IMR-90 (cell line): ENCODE measurements at regions not wholly inside any gene's neighbourhood (a gene's known extent, or its start where the extent isn't known, plus 50 kb on each side); places are given as distances from the start of the nearest gene placed in this dataset.

Source experiments
- ATAC-seq: fragments of 200-7000 bp; cut with Tn5 transposase; 2 replicates; pipeline ENCODE4 v1.9.1; 2020; ENCODE audit warnings: low read depth, mild to moderate bottlenecking, moderate library complexity
- BruUV-seq: library from RNA; stranded (reverse); fragments of 400-500 nt; replicated peaks from 2 replicates; lab custom pipeline; 2021; lab: Mats Ljungman, UMichigan
- CTCF ChIA-PET: fragments of 300-600 bp; formaldehyde crosslinking; extraction: SDS; loops from one replicate; lab custom pipeline; 2021; ENCODE audit warnings: antibody characterized with exemption; lab: Yijun Ruan, JAX
- POLR2A ChIA-PET: fragments of 300-600 bp; sonication (Branson Sonifier 250); formaldehyde crosslinking; loops from one replicate; lab custom pipeline; 2022; ENCODE audit warnings: antibody characterized with exemption; ENCODE audit not compliant: unreplicated experiment; lab: Charles Lee
- DNase-seq: peaks from one replicate; pipeline ENCODE4 v3.0.0; 2013
- H2AFZ ChIP-seq: replicated peaks from 2 replicates; pipeline ENCODE3; 2013; ENCODE audit warnings: low read length, mild to moderate bottlenecking; ENCODE audit not compliant: poor library complexity
- H2AK5ac ChIP-seq: 2 replicates; pipeline ENCODE4 v1.6.1; 2013; ENCODE audit warnings: low read depth, low read length, inconsistent platforms
- H2AK9ac ChIP-seq: replicated peaks from 2 replicates; pipeline ENCODE3; 2013; ENCODE audit warnings: mild to moderate bottlenecking, low read depth, low read length, moderate library complexity; ENCODE audit not compliant: poor library complexity
- H2BK120ac ChIP-seq: 2 replicates; pipeline ENCODE4 v1.6.1; 2013; ENCODE audit warnings: low read depth, low read length, inconsistent platforms
- H2BK15ac ChIP-seq: 3 replicates; pipeline ENCODE4 v1.6.1; 2013; ENCODE audit warnings: low read depth, low read length, inconsistent platforms
- H2BK20ac ChIP-seq: 2 replicates; pipeline ENCODE4 v1.6.1; 2013; ENCODE audit warnings: low read depth, mild to moderate bottlenecking, inconsistent platforms, low read length, moderate library complexity
- H2BK5ac ChIP-seq: 2 replicates; pipeline ENCODE4 v1.6.1; 2013; ENCODE audit warnings: mild to moderate bottlenecking, low read depth, low read length, inconsistent platforms; ENCODE audit not compliant: poor library complexity, severe bottlenecking
- H3K14ac ChIP-seq: replicated peaks from 2 replicates; pipeline ENCODE4 v1.6.1; 2013; ENCODE audit warnings: low read depth, low read length, inconsistent platforms
- H3K18ac ChIP-seq: 2 replicates; pipeline ENCODE4 v1.6.1; 2013; ENCODE audit warnings: low read depth, low read length, control low read depth
- H3K23ac ChIP-seq: 2 replicates; pipeline ENCODE4 v1.6.1; 2013; ENCODE audit warnings: low read depth, low read length, inconsistent platforms
- H3K27ac ChIP-seq: 2 replicates; pipeline ENCODE4 v1.5.1; 2013; ENCODE audit warnings: mild to moderate bottlenecking, control low read depth, low read length; ENCODE audit not compliant: insufficient read depth
- H3K27me3 ChIP-seq: 2 replicates; pipeline ENCODE4 v1.6.1; 2013; ENCODE audit warnings: low read length; ENCODE audit not compliant: control insufficient read depth, insufficient read depth
- H3K36me3 ChIP-seq: 2 replicates; pipeline ENCODE4 v1.6.1; 2013; ENCODE audit warnings: low read length, mixed read lengths; ENCODE audit not compliant: control insufficient read depth, insufficient read depth
- H3K4ac ChIP-seq: 2 replicates; pipeline ENCODE4 v1.6.1; 2013; ENCODE audit warnings: low read depth, low read length, inconsistent platforms
- H3K4me1 ChIP-seq: 2 replicates; pipeline ENCODE4 v1.6.1; 2013; ENCODE audit warnings: low read length, mixed read lengths; ENCODE audit not compliant: control insufficient read depth, insufficient read depth
- H3K4me2 ChIP-seq: 2 replicates; pipeline ENCODE4 v1.6.1; 2013; ENCODE audit warnings: low read depth, mild to moderate bottlenecking, control low read depth, low read length, moderate library complexity
- H3K4me3 ChIP-seq: 2 replicates; pipeline ENCODE4 v1.5.1; 2013; ENCODE audit warnings: low read depth, mild to moderate bottlenecking, control low read depth, low read length, moderate library complexity; ENCODE audit not compliant: insufficient read depth
- H3K56ac ChIP-seq: 2 replicates; pipeline ENCODE4 v1.6.1; 2013; ENCODE audit warnings: low read length, inconsistent platforms; ENCODE audit not compliant: insufficient read depth; ENCODE audit errors: extremely low read depth
- H3K79me1 ChIP-seq, 2 experiments: 2 replicates each; pipeline ENCODE4 v1.6.1; 2013; ENCODE audit warnings: low read length in 2 of 2, inconsistent platforms in 1 of 2, low read depth in 1 of 2
- H3K9ac ChIP-seq: 2 replicates; pipeline ENCODE4 v1.6.1; 2013; ENCODE audit warnings: low read depth, low read length, control low read depth
- H3K9me1 ChIP-seq: 2 replicates; pipeline ENCODE4 v1.6.1; 2013; ENCODE audit warnings: low read length, inconsistent platforms; ENCODE audit not compliant: insufficient read depth
- H3K9me3 ChIP-seq: 2 replicates; pipeline ENCODE4 v1.6.1; 2013; ENCODE audit warnings: low read length; ENCODE audit not compliant: control insufficient read depth, insufficient read depth
- H4K20me1 ChIP-seq: 2 replicates; pipeline ENCODE4 v1.6.1; 2013; ENCODE audit warnings: low read length, inconsistent platforms; ENCODE audit not compliant: insufficient read depth
- H4K5ac ChIP-seq: 2 replicates; pipeline ENCODE4 v1.6.1; 2013; ENCODE audit warnings: mild to moderate bottlenecking, low read depth, low read length, control low read depth
- H4K8ac ChIP-seq, 2 experiments: 2 replicates each; pipeline ENCODE4 v1.6.1; 2013; ENCODE audit warnings: low read depth in 2 of 2, low read length in 2 of 2, control low read depth in 1 of 2, inconsistent platforms in 1 of 2
- H4K91ac ChIP-seq: 2 replicates; pipeline ENCODE4 v1.6.1; 2013; ENCODE audit warnings: low read depth, low read length, inconsistent platforms; ENCODE audit not compliant: insufficient read depth
- MAFK ChIP-seq: IDR thresholded peaks from 2 replicates; pipeline ENCODE4 v1.6.1; 2012; ENCODE audit warnings: low read depth, low read length, improper control_type of control experiment
- SMC3 ChIP-seq: fragments of 150-350 bp; IDR thresholded peaks from 2 replicates; pipeline ENCODE4 v1.6.1; 2016; ENCODE audit warnings: low read depth, mild to moderate bottlenecking, antibody characterized with exemption, low read length, moderate library complexity
- WGBS, 2 experiments: methylation state at CpG; one replicate each; pipeline versions ENCODE4 v1.1.5 to v1.1.7; 2013; ENCODE audit warnings: missing lambda C conversion rate in 2 of 2; ENCODE audit not compliant: insufficient read length in 1 of 2; ENCODE audit errors: extremely low coverage in 2 of 2; 5-methylcytosine and 5-hydroxymethylcytosine counted together
- dilution Hi-C: fragments of 300-500 bp; cut with HindIII; formaldehyde crosslinking; loops from one replicate; pipeline ENCODE4 v1.14.3; 2018; ENCODE audit warnings: low sequenced_read_pairs; ENCODE audit not compliant: unreplicated experiment
- in situ Hi-C: fragments of 300-500 bp; cut with MboI; formaldehyde crosslinking; loops from 3 replicates; pipeline ENCODE4 v1.14.3; 2019; ENCODE audit warnings: low sequenced_read_pairs, inconsistent platforms, mixed read lengths
- intact Hi-C: fragments of 100-400 bp; cut with micrococcal nuclease; formaldehyde crosslinking; loops from 2 replicates; pipeline ENCODE4 v1.10.0; 2022
- TF ChIP-seq, protein P1 (sequence below): fragments of 150-350 bp; IDR thresholded peaks from 2 replicates; pipeline ENCODE4 v1.6.1; 2017; ENCODE audit warnings: mild to moderate bottlenecking, antibody characterized with exemption, low read length, low read depth
- TF ChIP-seq, protein P2 (sequence below): fragments of 150-350 bp; IDR thresholded peaks from 2 replicates; pipeline ENCODE4 v1.6.1; 2016; ENCODE audit warnings: low read depth, mild to moderate bottlenecking, low read length, moderate library complexity, borderline replicate concordance

DNA sequence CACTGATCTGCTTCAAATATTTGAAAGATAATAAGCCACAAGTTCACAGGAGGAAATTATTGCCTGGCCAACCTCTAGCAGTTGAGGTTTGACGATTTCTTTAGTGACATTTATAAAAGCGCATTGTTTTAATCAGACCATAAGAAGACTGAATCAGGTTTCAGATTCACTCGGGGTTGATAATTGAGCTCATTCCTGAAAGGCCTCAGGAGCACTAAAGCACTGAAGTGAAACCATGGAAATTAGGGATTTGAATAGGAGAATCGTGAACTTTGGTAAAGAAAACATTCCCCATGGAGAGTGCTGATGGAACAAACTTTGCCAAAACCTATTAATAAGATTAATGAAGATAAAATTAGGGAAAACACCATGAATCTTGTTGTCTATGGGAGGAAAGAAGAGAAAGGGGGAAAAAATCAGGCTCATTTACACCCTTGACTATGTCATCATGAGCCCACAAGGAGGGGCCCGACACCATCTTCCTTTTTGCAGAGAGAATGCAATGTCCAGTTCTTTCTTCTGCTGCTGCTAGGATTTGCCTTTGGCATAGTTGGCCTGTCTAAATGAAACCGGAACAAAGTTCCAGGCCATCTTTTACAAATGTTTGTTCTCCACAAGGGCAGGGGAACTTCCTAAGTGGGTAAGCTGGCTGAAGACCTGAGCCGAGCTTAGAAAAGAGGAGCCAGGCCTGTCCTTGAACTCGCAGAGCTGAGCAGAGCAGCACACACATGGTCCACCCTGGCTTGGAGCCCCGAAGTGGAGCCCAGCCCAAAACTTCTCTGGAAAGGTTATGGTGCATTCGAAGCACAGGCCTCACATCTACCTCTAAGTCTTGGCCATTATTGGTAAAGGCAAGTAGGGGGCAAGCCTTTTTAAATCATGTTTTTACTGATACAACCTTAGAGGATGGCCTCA lies 56.1 kb upstream of the EIF3M start:
- Histone ChIP-seq H4K5ac (no peak overlapping the region), H3K4me2 (no peak overlapping the region), H3K9me3 (no peaks in the 10 kb centered on the region), H3K18ac (no peak overlapping the region), H4K20me1 (no peaks in the 10 kb centered on the region), H3K36me3 (no peaks in the 10 kb centered on the region), H3K23ac (no peak overlapping the region), H3K27ac (no peak overlapping the region), H3K4ac (no peak overlapping the region), H2BK20ac (no peak overlapping the region), H3K9me1 (no peaks in the 10 kb centered on the region), H3K4me1 (no peaks in the 10 kb centered on the region), H2AK5ac (no peak overlapping the region), H3K56ac (no peak overlapping the region), H4K91ac (no peak overlapping the region), H3K79me1 (no peaks in the 10 kb centered on the region), H2BK5ac (no peak overlapping the region), H2BK120ac (no peak overlapping the region), H3K4me3 (no peak overlapping the region), H3K27me3 (no peaks in the 10 kb centered on the region), H3K9ac (no peak overlapping the region), H4K8ac (no peak overlapping the region), H2BK15ac (no peak overlapping the region), H2AFZ (no peak overlapping the region), H2AK9ac (no peak overlapping the region), H3K14ac (no peak overlapping the region)
- intact Hi-C loops (loop anchor here (5.0 kb wide), 1 partner anchor 265 kb away; the partner anchor contains the start of gene CCDC73), dilution Hi-C loops (no loop called here), in situ Hi-C loops (no loop called here)
- ChIA-PET CTCF (no interaction called here), POLR2A (no interaction called here)
- TF ChIP-seq, protein P1, sequence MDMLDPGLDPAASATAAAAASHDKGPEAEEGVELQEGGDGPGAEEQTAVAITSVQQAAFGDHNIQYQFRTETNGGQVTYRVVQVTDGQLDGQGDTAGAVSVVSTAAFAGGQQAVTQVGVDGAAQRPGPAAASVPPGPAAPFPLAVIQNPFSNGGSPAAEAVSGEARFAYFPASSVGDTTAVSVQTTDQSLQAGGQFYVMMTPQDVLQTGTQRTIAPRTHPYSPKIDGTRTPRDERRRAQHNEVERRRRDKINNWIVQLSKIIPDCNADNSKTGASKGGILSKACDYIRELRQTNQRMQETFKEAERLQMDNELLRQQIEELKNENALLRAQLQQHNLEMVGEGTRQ: no peak
- TF ChIP-seq SMC3 (no peak), MAFK (no peak)
- TF ChIP-seq, protein P2, sequence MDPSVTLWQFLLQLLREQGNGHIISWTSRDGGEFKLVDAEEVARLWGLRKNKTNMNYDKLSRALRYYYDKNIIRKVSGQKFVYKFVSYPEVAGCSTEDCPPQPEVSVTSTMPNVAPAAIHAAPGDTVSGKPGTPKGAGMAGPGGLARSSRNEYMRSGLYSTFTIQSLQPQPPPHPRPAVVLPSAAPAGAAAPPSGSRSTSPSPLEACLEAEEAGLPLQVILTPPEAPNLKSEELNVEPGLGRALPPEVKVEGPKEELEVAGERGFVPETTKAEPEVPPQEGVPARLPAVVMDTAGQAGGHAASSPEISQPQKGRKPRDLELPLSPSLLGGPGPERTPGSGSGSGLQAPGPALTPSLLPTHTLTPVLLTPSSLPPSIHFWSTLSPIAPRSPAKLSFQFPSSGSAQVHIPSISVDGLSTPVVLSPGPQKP: no peak
- DNase-seq (no peak), ATAC-seq (no peak)
- 60% methylated on average over 2 of the region's 10 CpGs; no CpG with 5 or more reads in 1 of the 2 experiments for WGBS, 2 experiments
- no TSS peak for BruUV-seq
